ENCODE measurements at regions not wholly inside any gene's neighbourhood (a gene's known extent, or its start where the extent isn't known, plus 50 kb on each side); places are given as distances from the start of the nearest gene placed in this dataset.

GRCh38 chr11:15801126-15801525, 555.2 kb downstream of the SOX6 start:
- WGBS, 2 donors, result 81 to 89% methylated on average over 3 of the region's 3 CpGs
- intact Hi-C loops (cut with DNase I), result no loop called here
- Histone ChIP-seq H3K27me3 (no peaks in the 10 kb centered on the region), H3K36me3 (no peaks in the 10 kb centered on the region), H3K9me3 (no peaks in the 10 kb centered on the region), H3K4me3 (replicated peaks in 1 of 3) (no peak overlapping the region), H3K27ac (no peak overlapping the region), H3K4me1 (peaks cover 0 to 3% of the 10 kb centered on the region in 2 donors)
- DNase-seq, result no peak
- no peak for TF ChIP-seq POLR2A (IDR thresholded peaks at IDR 0.05)
- no peak for TF ChIP-seq CTCF (IDR thresholded peaks at IDR 0.05)

- no peak for DNase-seq
- intact Hi-C loops (cut with DNase I), result no loop called here
- TF ChIP-seq CTCF (IDR thresholded peaks at IDR 0.05) (no peak), POLR2A (IDR thresholded peaks at IDR 0.05) (no peak)
- Histone ChIP-seq H3K9me3 (no peaks in the 10 kb centered on the region), H3K4me3 (replicated peaks in 1 of 3) (no peak overlapping the region), H3K27ac (no peak overlapping the region), H3K27me3 (no peaks in the 10 kb centered on the region), H3K36me3 (no peaks in the 10 kb centered on the region), H3K4me1 (peaks cover 0 to 3% of the 10 kb centered on the region in 2 donors)
- 68 to 70% methylated on average over 5 of the region's 5 CpGs for WGBS, 2 donors
These were observed 554.7 kb downstream of the SOX6 start for GRCh38 chr11:15801616-15802015.

- 93 to 97% methylated on average over 1 of the region's 1 CpG for WGBS, 2 donors
- H3K9me3 ChIP-seq, result no peaks in the 10 kb centered on the region
- H3K36me3 ChIP-seq, result no peaks in the 10 kb centered on the region
- H3K4me3 ChIP-seq (replicated peaks in 1 of 3), result no peak overlapping the region
- intact Hi-C loops (cut with DNase I), result no loop called here
- TF ChIP-seq CTCF (IDR thresholded peaks at IDR 0.05), result no peak
- no peak for TF ChIP-seq POLR2A (IDR thresholded peaks at IDR 0.05)
- DNase-seq, result no peak
- no peak overlapping the region for H3K27ac ChIP-seq
- no peaks in the 10 kb centered on the region for H3K27me3 ChIP-seq
- H3K4me1 ChIP-seq, result peaks cover 0 to 3% of the 10 kb centered on the region in 2 donors
These were observed 550.6 kb downstream of the SOX6 start for GRCh38 chr11:15805726-15806125.

GRCh38 chr11:15806217-15806616, 550.1 kb downstream of the SOX6 start:
- 89 to 95% methylated on average over 4 of the region's 4 CpGs for WGBS, 2 donors
- no peak overlapping the region for H3K27ac ChIP-seq
- H3K36me3 ChIP-seq, result no peaks in the 10 kb centered on the region
- peaks cover 0 to 3% of the 10 kb centered on the region in 2 donors for H3K4me1 ChIP-seq
- no peaks in the 10 kb centered on the region for H3K9me3 ChIP-seq
- intact Hi-C loops (cut with DNase I), result no loop called here
- no peaks in the 10 kb centered on the region for H3K27me3 ChIP-seq
- no peak for DNase-seq
- H3K4me3 ChIP-seq (replicated peaks in 1 of 3), result no peak overlapping the region
- TF ChIP-seq CTCF (IDR thresholded peaks at IDR 0.05) (no peak), POLR2A (IDR thresholded peaks at IDR 0.05) (no peak)

GRCh38 chr11:15807827-15808226, 548.5 kb downstream of the SOX6 start:
- 86 to 92% methylated on average over 2 of the region's 2 CpGs for WGBS, 2 donors
- H3K27ac ChIP-seq, result no peak overlapping the region
- no peaks in the 10 kb centered on the region for H3K27me3 ChIP-seq
- peaks cover 0 to 3% of the 10 kb centered on the region in 2 donors for H3K4me1 ChIP-seq
- no peak overlapping the region for H3K4me3 ChIP-seq (replicated peaks in 1 of 3)
- no peak for TF ChIP-seq CTCF (IDR thresholded peaks at IDR 0.05)
- no peak for TF ChIP-seq POLR2A (IDR thresholded peaks at IDR 0.05)
- no peak for DNase-seq
- intact Hi-C loops (cut with DNase I), result no loop called here
- no peaks in the 10 kb centered on the region for H3K9me3 ChIP-seq
- no peaks in the 10 kb centered on the region for H3K36me3 ChIP-seq
